ENCODE measurements at regions not wholly inside any gene's neighbourhood (a gene's known extent, or its start where the extent isn't known, plus 50 kb on each side); places are given as distances from the start of the nearest gene placed in this dataset.

DNA sequence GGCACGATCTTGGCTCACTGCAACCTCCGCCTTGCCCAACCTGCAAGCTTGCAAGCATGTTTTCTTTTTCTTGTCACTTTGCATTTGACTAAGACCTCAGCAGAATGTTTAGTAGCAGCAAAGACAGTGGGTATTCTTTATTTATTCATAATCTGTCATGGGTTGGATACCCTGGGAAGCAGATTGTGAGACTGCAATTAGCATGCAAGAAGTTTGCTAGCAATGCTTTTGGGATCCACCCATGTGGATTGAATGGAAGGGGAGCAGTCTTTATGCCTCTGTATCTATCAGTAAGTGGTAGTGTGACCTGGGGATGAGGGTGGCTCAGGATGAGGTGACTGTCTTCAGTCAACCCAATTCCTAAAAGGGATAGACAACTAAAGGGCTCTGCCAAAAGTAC is 166.7 kb downstream of the RAP2B start:
- DNase-seq (ENCODE audit: low read depth): no peak
- H3K4me3 ChIP-seq (ENCODE audit: low read depth, low read length): no peak overlapping the region
- TF ChIP-seq, protein P1, sequence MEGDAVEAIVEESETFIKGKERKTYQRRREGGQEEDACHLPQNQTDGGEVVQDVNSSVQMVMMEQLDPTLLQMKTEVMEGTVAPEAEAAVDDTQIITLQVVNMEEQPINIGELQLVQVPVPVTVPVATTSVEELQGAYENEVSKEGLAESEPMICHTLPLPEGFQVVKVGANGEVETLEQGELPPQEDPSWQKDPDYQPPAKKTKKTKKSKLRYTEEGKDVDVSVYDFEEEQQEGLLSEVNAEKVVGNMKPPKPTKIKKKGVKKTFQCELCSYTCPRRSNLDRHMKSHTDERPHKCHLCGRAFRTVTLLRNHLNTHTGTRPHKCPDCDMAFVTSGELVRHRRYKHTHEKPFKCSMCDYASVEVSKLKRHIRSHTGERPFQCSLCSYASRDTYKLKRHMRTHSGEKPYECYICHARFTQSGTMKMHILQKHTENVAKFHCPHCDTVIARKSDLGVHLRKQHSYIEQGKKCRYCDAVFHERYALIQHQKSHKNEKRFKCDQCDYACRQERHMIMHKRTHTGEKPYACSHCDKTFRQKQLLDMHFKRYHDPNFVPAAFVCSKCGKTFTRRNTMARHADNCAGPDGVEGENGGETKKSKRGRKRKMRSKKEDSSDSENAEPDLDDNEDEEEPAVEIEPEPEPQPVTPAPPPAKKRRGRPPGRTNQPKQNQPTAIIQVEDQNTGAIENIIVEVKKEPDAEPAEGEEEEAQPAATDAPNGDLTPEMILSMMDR (IDR thresholded peaks at IDR 0.05; ENCODE audit: insufficient read depth, low read depth, low read length): no peak

DNA sequence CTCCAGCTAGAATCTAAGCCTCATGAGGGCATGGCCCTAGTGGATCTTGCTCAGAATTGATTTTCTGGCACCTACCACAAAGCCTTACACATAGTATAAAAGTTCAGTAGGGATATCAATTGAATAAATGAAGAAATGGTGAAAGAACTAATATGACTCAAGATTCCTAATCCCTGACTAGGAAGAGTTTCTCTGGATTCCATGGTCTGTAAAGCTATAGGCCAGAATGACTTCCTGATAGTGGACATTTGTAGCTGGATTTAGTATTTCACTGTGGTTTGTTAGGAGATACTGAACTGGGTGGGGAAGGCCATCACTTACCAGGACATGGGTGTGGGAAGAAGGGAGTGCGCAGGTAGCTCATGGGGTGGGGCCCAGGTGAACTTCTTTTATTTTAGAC is 168.9 kb downstream of the RAP2B start:
- TF ChIP-seq, protein P1 (IDR thresholded peaks at IDR 0.05; ENCODE audit: insufficient read depth, low read depth, low read length): no peak
- no peak overlapping the region for H3K4me3 ChIP-seq (ENCODE audit: low read depth, low read length)
- DNase-seq (ENCODE audit: low read depth): no peak

DNA sequence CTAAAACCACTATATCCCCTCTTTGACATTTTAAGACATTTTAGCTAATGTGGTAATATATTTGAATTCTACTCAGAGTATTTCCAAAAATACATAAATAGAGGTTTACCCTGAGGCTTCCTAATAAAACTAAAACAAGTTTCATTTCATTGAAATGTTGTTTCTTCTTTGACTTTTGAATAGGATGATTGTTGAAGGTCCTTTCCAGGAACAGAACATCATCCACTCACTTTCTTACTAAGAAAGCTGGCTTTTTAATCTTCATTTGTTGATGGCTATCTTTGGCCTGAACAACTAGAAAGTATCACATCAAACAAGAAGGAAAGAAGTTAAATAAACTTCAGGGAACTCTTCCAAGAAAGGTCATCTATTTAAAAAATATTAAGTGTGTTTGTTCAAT is 169.7 kb downstream of the RAP2B start:
- no peak overlapping the region for H3K4me3 ChIP-seq (ENCODE audit: low read depth, low read length)
- DNase-seq (ENCODE audit: low read depth): no peak
- TF ChIP-seq, protein P1 (IDR thresholded peaks at IDR 0.05; ENCODE audit: insufficient read depth, low read depth, low read length): no peak

DNA sequence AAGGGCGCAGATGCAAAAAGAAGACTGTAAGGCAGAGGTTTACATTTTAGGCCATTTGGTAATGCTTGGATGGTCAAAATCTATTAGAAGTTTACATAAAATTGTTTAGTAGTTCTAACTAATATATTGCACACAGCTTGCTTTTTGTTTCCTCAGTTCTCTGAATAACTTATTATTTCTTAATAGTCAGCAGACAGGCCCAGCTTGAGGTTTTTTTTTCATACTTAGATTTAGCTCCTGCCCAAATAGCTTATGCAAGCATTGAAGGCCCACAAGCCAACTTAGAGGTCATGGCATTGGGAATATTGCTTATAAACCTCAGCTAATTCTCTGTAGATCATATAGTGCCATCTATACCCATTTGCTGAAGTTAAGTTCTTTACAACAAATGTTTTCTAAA is 172.5 kb downstream of the RAP2B start:
- DNase-seq (ENCODE audit: low read depth): no peak
- no peak overlapping the region for H3K4me3 ChIP-seq (ENCODE audit: low read depth, low read length)
- TF ChIP-seq, protein P1 (IDR thresholded peaks at IDR 0.05; ENCODE audit: insufficient read depth, low read depth, low read length): no peak

DNA sequence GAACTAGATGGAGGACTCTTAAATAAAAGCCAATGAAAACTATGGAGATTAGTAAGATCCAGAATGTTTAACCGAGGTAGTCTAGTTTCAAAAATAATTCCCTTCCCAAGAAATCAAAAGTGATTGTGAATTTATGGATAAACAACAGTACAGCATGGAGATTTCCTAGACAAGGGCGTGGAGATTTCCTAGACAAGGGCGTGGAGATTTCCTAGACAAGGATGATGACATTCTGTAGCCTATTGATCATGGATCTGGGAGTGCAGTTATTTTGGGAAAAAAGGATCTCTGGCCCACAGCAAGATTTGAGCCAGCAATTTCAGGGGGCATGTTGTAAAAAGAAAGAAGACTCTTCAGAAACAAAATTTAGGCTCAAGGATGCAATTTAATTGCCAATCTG is 175.3 kb downstream of the RAP2B start:
- TF ChIP-seq, protein P1 (IDR thresholded peaks at IDR 0.05; ENCODE audit: insufficient read depth, low read depth, low read length): no peak
- DNase-seq (ENCODE audit: low read depth): no peak
- H3K4me3 ChIP-seq (ENCODE audit: low read depth, low read length): no peak overlapping the region

DNA sequence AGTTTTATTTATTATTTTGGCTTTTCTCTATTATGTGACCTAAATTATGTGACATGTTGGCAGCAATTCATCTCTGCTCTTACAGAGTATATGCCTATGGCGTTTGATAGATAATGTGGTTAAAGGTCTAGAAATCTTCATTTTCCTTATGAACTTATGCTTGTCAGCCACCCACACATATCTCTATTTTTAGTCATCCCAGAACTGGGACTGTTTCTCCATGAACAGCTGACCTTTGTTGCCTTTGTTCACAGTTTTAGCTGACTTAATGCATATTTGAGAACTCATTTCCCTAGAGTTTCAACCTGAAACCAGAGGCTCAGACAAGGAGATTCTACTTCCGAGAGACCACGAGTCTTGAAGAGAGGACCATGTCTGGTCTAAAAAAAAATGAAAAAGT is 176.5 kb downstream of the RAP2B start:
- peak; percentile 40 for DNase-seq (ENCODE audit: low read depth)
- H3K4me3 ChIP-seq (ENCODE audit: low read depth, low read length): no peak overlapping the region
- TF ChIP-seq, protein P1 (IDR thresholded peaks at IDR 0.05; ENCODE audit: insufficient read depth, low read depth, low read length): no peak

DNA sequence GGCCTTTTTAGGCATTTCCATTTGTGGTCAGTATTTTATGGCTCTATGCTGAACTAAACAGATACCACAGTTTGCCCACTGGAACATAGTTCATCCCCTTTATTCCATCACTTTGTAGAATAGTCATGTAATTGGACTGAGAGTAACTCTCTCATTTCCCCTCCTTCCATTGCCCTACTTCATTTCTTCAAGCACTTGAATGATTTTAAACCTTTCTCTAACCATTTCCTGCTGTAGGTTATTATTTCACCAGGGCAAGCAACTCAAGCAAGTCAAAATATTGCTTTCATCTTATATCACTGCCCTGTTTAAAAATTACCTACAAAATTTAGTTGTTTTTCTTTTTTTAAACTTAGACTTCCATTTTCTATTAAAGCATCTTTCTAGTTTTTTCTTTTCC is 177.0 kb downstream of the RAP2B start:
- TF ChIP-seq, protein P1 (IDR thresholded peaks at IDR 0.05; ENCODE audit: insufficient read depth, low read depth, low read length): no peak
- no peak overlapping the region for H3K4me3 ChIP-seq (ENCODE audit: low read depth, low read length)
- no peak for DNase-seq (ENCODE audit: low read depth)

Data from fibroblast of villous mesenchyme (primary cell).